HG03039 (cell line): ENCODE measurements at regions not wholly inside any gene's neighbourhood (a gene's known extent, or its start where the extent isn't known, plus 50 kb on each side); places are given as distances from the start of the nearest gene placed in this dataset.

ENCODE experiments used
- ATAC-seq: cut with Tn5 transposase; IDR thresholded peaks from one replicate; pipeline ENCODE4 v1.9.1; 2021; ENCODE audit warnings: mild to moderate bottlenecking, moderate library complexity; ENCODE audit not compliant: unreplicated experiment

GRCh38 chrY:7465185-7465621 is 553.7 kb upstream of the AMELY start:
- no peak for ATAC-seq

- no peak for ATAC-seq
Measured at GRCh38 chrY:7464742-7465141, 553.2 kb upstream of the AMELY start.

- no peak for ATAC-seq
Measured at GRCh38 chrY:7463711-7464110, 552.2 kb upstream of the AMELY start.

DNA sequence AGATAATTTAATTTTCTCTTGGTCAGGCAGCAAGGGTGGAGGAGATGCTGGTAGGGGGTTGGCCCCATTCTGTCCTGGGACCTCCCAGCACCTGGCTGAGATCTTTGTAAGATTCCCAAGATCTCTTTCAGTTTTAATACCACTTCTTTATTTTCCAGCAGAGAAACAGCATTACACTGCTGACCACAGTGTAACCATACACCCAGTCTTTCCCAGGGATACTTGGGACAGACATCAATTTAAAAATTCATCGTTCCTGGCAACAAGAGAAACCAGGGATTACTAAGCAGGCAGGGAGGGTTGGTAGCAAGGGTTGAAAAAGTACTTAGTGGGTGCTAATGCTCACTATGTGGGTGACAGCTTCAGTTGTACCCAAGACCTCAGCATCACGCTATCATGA is 551.6 kb upstream of the AMELY start:
- ATAC-seq = no peak

GRCh38 chrY:7462657-7463056 is 551.1 kb upstream of the AMELY start:
- no peak for ATAC-seq

GRCh38 chrY:7461873-7462525 is 550.4 kb upstream of the AMELY start:
- ATAC-seq = no peak

- ATAC-seq = no peak
Measured at GRCh38 chrY:7459802-7460201, 548.2 kb upstream of the AMELY start.

- ATAC-seq = no peak
Measured at GRCh38 chrY:7458301-7459078, 546.9 kb upstream of the AMELY start.

DNA sequence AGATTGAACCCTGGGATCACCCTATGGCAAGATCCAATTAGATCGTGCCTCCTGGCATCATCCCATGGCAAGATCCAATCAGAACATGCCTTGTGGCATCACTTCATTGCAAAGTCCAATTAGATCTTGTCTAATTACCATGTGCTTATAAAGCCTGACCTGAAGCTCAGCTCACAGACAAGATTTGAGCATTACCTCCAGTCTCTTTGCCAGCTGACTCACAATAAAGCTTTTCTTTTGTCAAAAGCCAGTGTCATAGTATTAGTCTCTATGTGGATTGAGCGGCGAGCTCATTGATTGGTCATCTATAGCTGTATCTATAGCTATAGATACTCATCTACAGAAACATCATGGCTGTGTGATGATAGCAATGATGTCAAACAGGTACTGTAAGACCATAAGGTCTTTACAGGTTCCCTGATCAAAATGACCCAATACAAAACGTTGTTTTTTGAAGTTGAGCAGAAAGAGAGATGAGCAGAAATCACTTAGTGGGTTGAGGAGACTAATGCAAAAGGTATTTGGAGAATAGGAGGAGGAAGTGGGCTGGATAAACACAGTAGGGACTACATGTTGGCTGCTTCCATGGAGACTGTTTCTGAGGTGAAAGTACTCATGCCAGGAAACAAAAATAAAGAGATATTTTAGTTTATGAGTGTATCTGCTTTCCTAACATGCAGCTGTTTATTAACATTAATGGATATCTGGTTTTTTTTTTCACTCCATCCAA is 545.9 kb upstream of the AMELY start:
- ATAC-seq = no peak

DNA sequence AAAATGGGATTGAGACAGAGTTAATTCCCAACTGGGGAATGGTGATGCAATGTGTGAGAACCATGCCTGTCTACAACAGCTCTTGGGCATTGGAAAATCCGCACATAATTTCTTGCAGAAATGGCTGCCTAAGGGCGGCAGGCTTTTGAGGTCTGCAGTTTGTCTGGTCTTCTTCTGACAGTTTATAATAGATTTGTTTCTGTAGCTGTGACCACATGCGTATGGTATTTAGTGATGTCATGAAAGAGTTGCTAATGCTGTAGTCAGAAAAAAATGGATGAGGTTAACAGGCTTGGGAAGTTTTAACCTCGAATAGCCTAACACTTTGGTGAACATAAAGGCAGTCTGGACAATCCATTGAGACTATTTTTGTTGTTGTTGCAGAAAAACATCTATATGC is 544.1 kb upstream of the AMELY start:
- no peak for ATAC-seq

DNA sequence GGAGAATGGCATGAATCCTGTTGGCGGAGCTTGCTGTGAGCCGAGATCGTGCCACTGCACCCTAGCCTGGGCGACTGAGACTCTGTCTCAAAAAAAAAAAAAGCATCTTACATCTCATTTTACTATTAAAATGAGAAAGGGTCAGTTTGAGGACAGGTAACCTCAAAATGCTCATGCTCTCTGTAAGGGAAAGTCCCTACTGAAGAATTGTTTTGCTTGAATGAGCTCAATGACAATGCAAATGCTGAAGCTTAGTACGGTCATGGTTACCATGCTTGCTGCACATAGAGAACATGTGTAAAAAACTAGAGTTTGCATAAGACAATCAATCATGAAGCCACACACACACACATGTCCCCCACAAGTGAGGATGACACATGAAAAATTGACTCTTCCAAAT is 541.8 kb upstream of the AMELY start:
- peak; percentile 77 for ATAC-seq

GRCh38 chrY:7452246-7452645 is 540.7 kb upstream of the AMELY start:
- no peak for ATAC-seq

- no peak for ATAC-seq
Measured at GRCh38 chrY:7449860-7450259, 538.3 kb upstream of the AMELY start.

- ATAC-seq = no peak
Measured at GRCh38 chrY:7448687-7449086, 537.1 kb upstream of the AMELY start.

- no peak for ATAC-seq
Measured at GRCh38 chrY:7447881-7448516, 536.4 kb upstream of the AMELY start.

DNA sequence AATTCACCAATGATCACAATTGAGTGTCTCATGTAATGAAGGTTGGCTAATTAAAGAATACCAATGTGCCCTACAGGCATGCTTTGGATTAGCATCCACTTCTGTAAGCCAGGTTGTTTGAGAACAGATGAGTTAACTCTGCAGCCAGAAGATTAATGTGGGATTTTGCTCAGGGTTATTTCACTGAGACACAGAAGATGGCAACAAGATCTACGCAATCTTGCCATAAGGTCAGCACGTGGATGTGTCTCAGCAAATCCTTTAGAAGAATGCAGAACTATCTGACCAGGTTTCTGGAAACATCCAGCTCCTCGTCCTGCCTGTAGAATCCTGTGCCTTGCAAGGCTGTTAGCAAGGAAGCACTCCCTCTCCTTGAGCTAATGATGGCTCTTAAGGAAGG is 532.6 kb upstream of the AMELY start:
- ATAC-seq = no peak

DNA sequence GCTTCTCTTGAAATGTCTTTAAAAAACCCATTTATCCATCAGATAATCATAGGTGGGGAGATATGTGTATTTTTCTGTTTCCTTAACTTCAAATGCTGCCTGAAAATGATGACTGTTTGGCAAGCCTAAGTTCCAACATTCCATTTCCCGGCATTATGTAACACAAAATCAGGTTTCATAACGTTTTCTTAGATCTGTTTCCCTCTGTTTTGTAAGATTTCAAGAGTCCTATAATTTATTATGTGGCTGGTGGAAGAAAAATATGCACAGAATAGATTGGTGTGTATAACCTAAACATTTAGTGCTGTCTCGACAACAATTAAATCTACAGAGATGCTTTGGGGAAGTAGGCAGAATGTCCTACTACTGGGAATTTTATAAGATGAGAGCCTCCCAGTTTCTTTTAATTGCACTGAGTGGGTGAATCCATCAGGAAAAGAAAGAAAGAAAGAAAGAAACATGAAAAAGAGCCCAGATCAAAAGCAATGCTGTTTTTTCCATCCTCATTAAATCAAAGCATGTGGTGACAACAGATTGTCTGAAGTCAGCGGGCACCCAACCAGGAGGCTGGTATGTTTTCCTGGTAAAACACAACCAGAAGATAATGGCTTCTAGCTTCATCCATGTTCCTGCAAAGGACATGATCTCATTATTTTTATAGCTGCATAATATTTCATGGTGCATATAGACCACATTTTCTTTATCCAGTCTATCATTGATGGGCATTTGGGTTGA is 529.4 kb upstream of the AMELY start:
- ATAC-seq = no peak

DNA sequence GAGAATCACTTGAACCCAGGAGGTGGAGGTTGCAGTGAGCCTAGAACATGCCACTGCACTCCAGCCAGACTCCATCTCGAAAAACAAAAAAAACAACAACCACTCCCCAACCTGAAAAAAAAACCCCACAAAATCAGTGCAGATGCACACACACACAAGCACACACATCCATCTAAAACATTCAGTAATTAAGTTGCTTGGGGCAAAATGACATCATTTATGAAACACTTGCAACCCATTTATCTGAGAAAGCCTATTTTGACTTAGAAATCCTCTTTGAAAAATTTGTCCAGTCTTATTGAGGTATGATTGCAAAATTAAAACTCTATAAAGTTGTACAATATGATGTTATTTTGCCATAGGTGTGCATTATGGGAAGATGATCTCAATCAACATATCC is 525.5 kb upstream of the AMELY start:
- ATAC-seq = no peak

DNA sequence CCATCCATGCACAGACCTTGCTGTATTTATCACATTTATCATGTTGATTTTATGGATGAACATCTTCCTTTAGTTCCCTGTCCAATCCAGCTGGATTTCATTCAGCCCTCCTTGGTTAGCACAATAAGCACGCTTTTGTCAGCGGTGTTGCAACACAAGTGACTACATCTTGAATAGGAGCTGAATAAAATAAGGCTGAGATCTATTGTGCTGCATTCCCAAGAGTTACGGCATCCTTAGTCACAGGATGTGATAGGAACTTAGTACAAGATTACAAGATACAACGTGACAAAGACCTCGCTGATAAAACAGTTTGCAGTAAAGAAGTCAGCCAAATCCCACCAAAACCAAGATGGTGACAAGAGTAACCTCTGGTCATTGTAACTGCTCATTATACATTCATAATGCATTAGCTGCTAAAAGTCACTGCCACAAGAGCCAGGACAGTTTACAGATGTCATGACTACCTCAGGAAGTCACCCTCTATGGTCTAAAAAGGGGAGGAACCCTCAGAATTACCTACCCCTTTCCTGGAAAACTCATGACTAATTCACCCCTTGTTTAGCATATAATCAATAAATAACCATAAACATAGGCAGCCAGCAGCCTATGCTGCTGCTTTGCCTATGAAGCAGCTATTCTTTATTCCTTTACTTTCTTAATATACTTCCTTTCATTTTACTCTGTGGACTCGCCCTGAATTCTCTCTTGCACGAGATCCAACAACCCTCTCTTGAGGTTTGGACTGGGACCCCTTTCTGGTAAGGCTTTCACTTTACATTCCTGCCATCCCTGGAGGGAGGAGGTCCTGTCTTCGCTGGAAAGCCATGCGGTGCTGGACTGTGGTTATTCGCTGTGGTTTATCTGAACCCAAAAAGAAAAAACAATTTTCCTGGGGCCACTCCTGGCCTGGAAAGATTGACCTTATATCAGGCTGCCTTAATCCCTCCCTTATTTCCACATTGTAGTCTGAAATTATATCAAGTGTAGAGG is 522.6 kb upstream of the AMELY start:
- ATAC-seq = no peak

DNA sequence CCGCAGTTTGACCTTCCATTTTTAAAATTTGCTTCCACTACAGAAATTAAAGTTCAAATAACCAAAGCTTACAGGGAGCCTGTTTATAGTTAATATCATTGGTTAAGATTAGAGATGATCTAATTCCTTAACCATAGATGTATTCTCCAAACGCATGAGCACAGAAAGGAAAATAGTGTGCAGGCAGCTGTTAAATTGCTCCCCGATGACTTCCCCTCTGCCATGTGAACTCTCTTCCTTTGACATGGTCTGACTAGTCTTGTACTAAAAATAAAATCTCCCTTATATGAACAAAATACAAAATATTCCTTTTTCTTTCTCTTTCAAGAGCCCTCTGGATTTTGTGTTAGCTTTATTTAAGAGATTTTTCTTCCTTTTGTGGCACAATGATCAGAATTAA is 507.6 kb upstream of the AMELY start:
- ATAC-seq = no peak
